H1 (cell line): ENCODE measurements at regions not wholly inside any gene's neighbourhood (a gene's known extent, or its start where the extent isn't known, plus 50 kb on each side); places are given as distances from the start of the nearest gene placed in this dataset.
"Not testable (repeated sequence)": the region's sequence is repeated elsewhere in the genome, so short reads cannot be mapped to it uniquely, and the experiment has no call there.

Experiments used
- CTCF ChIA-PET: fragments of 300-600 bp; sonication (Branson Sonifier 250); formaldehyde crosslinking; loops from one replicate; lab custom pipeline; 2021; ENCODE audit not compliant: partially characterized antibody; lab: Charles Lee
- POLR2A ChIA-PET: fragments of 300-600 bp; sonication (Branson Sonifier 250); formaldehyde crosslinking; loops from one replicate; lab custom pipeline; 2021; ENCODE audit warnings: inconsistent platforms; ENCODE audit not compliant: partially characterized antibody; lab: Charles Lee
- DNase-seq, 2 experiments: peaks; one replicate each; pipeline versions ENCODE4 v3.0.0 to v3.0.0-alpha.2; 2010 to 2022; ENCODE audit warnings: low spot score in 2 of 2, low read depth in 1 of 2, mixed read lengths in 1 of 2
- FAIRE-seq: peaks from 2 replicates; lab custom pipeline; 2011; peaks lifted over from hg19 to GRCh38; lab: Jason Lieb, UNC
- H2AFZ ChIP-seq: 2 replicates; pipeline ENCODE4 v1.8.1; 2012; ENCODE audit warnings: low read length, inconsistent platforms
- H2AK5ac ChIP-seq: 2 replicates; pipeline ENCODE4 v1.6.1; 2013; ENCODE audit warnings: low read depth, low read length
- H2BK120ac ChIP-seq: replicated peaks from 2 replicates; pipeline ENCODE3; 2013; ENCODE audit warnings: low read depth, low read length, inconsistent platforms
- H2BK12ac ChIP-seq: 2 replicates; pipeline ENCODE4 v1.6.1; 2013; ENCODE audit warnings: low read depth, low read length
- H2BK15ac ChIP-seq: 2 replicates; pipeline ENCODE4 v1.6.1; 2013; ENCODE audit warnings: low read length
- H2BK20ac ChIP-seq: 2 replicates; pipeline ENCODE4 v1.6.1; 2013; ENCODE audit warnings: low read length
- H2BK5ac ChIP-seq: 2 replicates; pipeline ENCODE4 v1.6.1; 2013; ENCODE audit warnings: low read depth, low read length
- H3K14ac ChIP-seq: 2 replicates; pipeline ENCODE4 v1.6.1; 2013; ENCODE audit warnings: inconsistent platforms; ENCODE audit not compliant: insufficient read length
- H3K18ac ChIP-seq: 2 replicates; pipeline ENCODE4 v1.6.1; 2013; ENCODE audit warnings: low read length; ENCODE audit errors: extremely low read depth
- H3K23ac ChIP-seq: 2 replicates; pipeline ENCODE4 v1.6.1; 2013; ENCODE audit warnings: inconsistent platforms; ENCODE audit not compliant: insufficient read length
- H3K23me2 ChIP-seq: 2 replicates; pipeline ENCODE4 v1.6.1; 2013; ENCODE audit warnings: low read depth, low read length
- H3K27ac ChIP-seq: 2 replicates; pipeline ENCODE4 v1.6.1; 2011; ENCODE audit warnings: low read depth, low read length, inconsistent platforms
- H3K27me3 ChIP-seq, 4 experiments: replicated peaks in 1 of 4; 1 replicate in 1 of 4; 2 replicates in 3 of 4; pipeline versions ENCODE4 v1.6.1 to v1.8.1; 2011 to 2013; ENCODE audit warnings: low read length in 3 of 4, mild to moderate bottlenecking in 3 of 4, inconsistent platforms in 2 of 4, mixed read lengths in 2 of 4, moderate library complexity in 1 of 4; ENCODE audit not compliant: control insufficient read depth in 3 of 4, insufficient read depth in 3 of 4; ENCODE audit errors: extremely low read depth in 1 of 4
- H3K36me3 ChIP-seq, 4 experiments: 2 replicates each; pipeline versions ENCODE4 v1.6.1 to v1.8.1; 2011 to 2013; ENCODE audit warnings: mild to moderate bottlenecking in 4 of 4, low read length in 3 of 4, moderate library complexity in 2 of 4, control low read depth in 1 of 4, inconsistent platforms in 1 of 4; ENCODE audit not compliant: insufficient read depth in 4 of 4, control insufficient read depth in 2 of 4
- H3K4ac ChIP-seq: replicated peaks from 2 replicates; pipeline ENCODE3; 2013; ENCODE audit warnings: low read length, low read depth, mixed read lengths, inconsistent platforms; ENCODE audit not compliant: insufficient read length
- H3K4me1 ChIP-seq, 4 experiments: replicated peaks in 1 of 4; 1 replicate in 1 of 4; 2 replicates in 3 of 4; pipeline versions ENCODE4 v1.6.1 to v1.8.1; 2011 to 2013; ENCODE audit warnings: low read length in 3 of 4, inconsistent platforms in 2 of 4, mixed read lengths in 1 of 4; ENCODE audit not compliant: insufficient read depth in 4 of 4, control insufficient read depth in 3 of 4
- H3K4me2 ChIP-seq, 2 experiments: 2 replicates each; pipeline versions ENCODE4 v1.6.1 to v1.8.1; 2011 to 2013; ENCODE audit warnings: low read depth in 2 of 2, low read length in 2 of 2, control low read depth in 1 of 2, inconsistent platforms in 1 of 2, mild to moderate bottlenecking in 1 of 2; ENCODE audit not compliant: insufficient read depth in 1 of 2
- H3K4me3 ChIP-seq, 4 experiments: fragments of 200-600, 300-600 bp in 1 of 4; sonication (generic), shearing (Covaris generic), sonication (Bioruptor Twin) in 1 of 4; 2 replicates each; pipeline versions ENCODE4 v1.5.1 to v1.8.1; 2011 to 2016; ENCODE audit warnings: low read length in 4 of 4, low read depth in 3 of 4, control low read depth in 2 of 4, inconsistent platforms in 2 of 4, mild to moderate bottlenecking in 2 of 4, mixed read lengths in 1 of 4, moderate library complexity in 1 of 4; ENCODE audit not compliant: insufficient read depth in 2 of 4; ENCODE audit errors: extremely low read depth in 1 of 4
- H3K56ac ChIP-seq: replicated peaks from 2 replicates; pipeline ENCODE3; 2013; ENCODE audit warnings: low read depth, mild to moderate bottlenecking, mixed read lengths, low read length, inconsistent platforms; ENCODE audit not compliant: insufficient read length
- H3K79me1 ChIP-seq: 2 replicates; pipeline ENCODE4 v1.6.1; 2013; ENCODE audit warnings: low read depth, low read length, control low read depth
- H3K79me2 ChIP-seq, 2 experiments: 2 replicates each; pipeline versions ENCODE4 v1.6.1 to v1.8.1; 2012 to 2013; ENCODE audit warnings: low read length in 2 of 2, mild to moderate bottlenecking in 2 of 2, inconsistent platforms in 1 of 2; ENCODE audit not compliant: insufficient read depth in 2 of 2, control insufficient read depth in 1 of 2
- H3K9ac ChIP-seq, 4 experiments: replicated peaks in 1 of 4; 1 replicate in 1 of 4; 2 replicates in 3 of 4; pipeline versions ENCODE4 v1.6.1 to v1.8.1; 2011 to 2013; ENCODE audit warnings: low read depth in 3 of 4, low read length in 3 of 4, control low read depth in 2 of 4, mild to moderate bottlenecking in 2 of 4, moderate library complexity in 2 of 4, inconsistent platforms in 1 of 4; ENCODE audit errors: extremely low read depth in 1 of 4
- H3K9me3 ChIP-seq, 2 experiments: 2 replicates each; pipeline versions ENCODE4 v1.6.1 to v1.8.1; 2012 to 2013; ENCODE audit warnings: mild to moderate bottlenecking in 2 of 2, moderate library complexity in 2 of 2, control low read depth in 1 of 2, inconsistent platforms in 1 of 2, low read depth in 1 of 2, low read length in 1 of 2, mixed read lengths in 1 of 2; ENCODE audit not compliant: insufficient read depth in 2 of 2
- H4K20me1 ChIP-seq, 2 experiments: replicated peaks in 1 of 2; 2 replicates each; pipeline versions ENCODE3 to v1.8.1; 2011 to 2013; ENCODE audit warnings: inconsistent platforms in 2 of 2, low read length in 2 of 2, mild to moderate bottlenecking in 1 of 2; ENCODE audit not compliant: insufficient read depth in 2 of 2, control insufficient read depth in 1 of 2
- H4K5ac ChIP-seq: 2 replicates; pipeline ENCODE4 v1.6.1; 2013; ENCODE audit warnings: low read length, low read depth, mixed read lengths, inconsistent platforms; ENCODE audit not compliant: insufficient read length
- H4K8ac ChIP-seq: 2 replicates; pipeline ENCODE4 v1.8.0; 2013; ENCODE audit warnings: mild to moderate bottlenecking, moderate library complexity, low read length, inconsistent platforms; ENCODE audit not compliant: insufficient read depth; ENCODE audit errors: extremely low read depth
- H4K91ac ChIP-seq: replicated peaks from 2 replicates; pipeline ENCODE3; 2013; ENCODE audit warnings: low read length, mixed read lengths, inconsistent platforms; ENCODE audit not compliant: insufficient read length
- WGBS, 2 experiments: shearing (Covaris generic) in 1 of 2; methylation state at CpG; one replicate each; pipeline versions ENCODE4 v1.1.6 to v1.1.7; 2013 to 2015; ENCODE audit warnings: low lambda C conversion rate in 2 of 2, mixed read lengths in 2 of 2, inconsistent platforms in 1 of 2, low coverage in 1 of 2, missing lambda C conversion rate in 1 of 2; ENCODE audit not compliant: insufficient replicate concordance in 2 of 2, insufficient coverage in 1 of 2, insufficient read length in 1 of 2; ENCODE audit errors: extremely low coverage in 1 of 2, missing lambda C conversion rate in 1 of 2; 5-methylcytosine and 5-hydroxymethylcytosine counted together

- H4K91ac ChIP-seq, H3K18ac ChIP-seq, H2BK5ac ChIP-seq, H3K23ac ChIP-seq, H3K79me2 ChIP-seq, H3K4me3 ChIP-seq, H2AK5ac ChIP-seq, H3K27ac ChIP-seq, FAIRE-seq, H3K14ac ChIP-seq, POLR2A ChIA-PET, H3K56ac ChIP-seq, H4K20me1 ChIP-seq, H3K4me2 ChIP-seq, H2BK120ac ChIP-seq, H2BK12ac ChIP-seq, H3K23me2 ChIP-seq, H2AFZ ChIP-seq, DNase-seq, H2BK20ac ChIP-seq, H3K4me1 ChIP-seq, H4K8ac ChIP-seq, H3K9ac ChIP-seq, H4K5ac ChIP-seq, H3K4ac ChIP-seq, CTCF ChIA-PET, H2BK15ac ChIP-seq, H3K79me1 ChIP-seq, H3K36me3 ChIP-seq, H3K9me3 ChIP-seq, H3K27me3 ChIP-seq: not testable (repeated sequence)
- 95% methylated on average over 4 of the region's 4 CpGs; no CpG with 5 or more reads in 1 of the 2 experiments for WGBS, 2 experiments
Measured at GRCh38 chr2:87478911-87479310, 269.0 kb upstream of the PLGLB2 start.

- not testable (repeated sequence) for FAIRE-seq, H3K79me2 ChIP-seq
- 74% methylated on average over 6 of the region's 7 CpGs; no CpG with 5 or more reads in 1 of the 2 experiments for WGBS, 2 experiments
Measured at GRCh38 chr2:87483093-87483680, 264.7 kb upstream of the PLGLB2 start.

More at GRCh38 chr2:87483093-87483680, 264.7 kb upstream of the PLGLB2 start:
- H2BK12ac ChIP-seq, H3K9ac ChIP-seq, H2BK5ac ChIP-seq, H2BK15ac ChIP-seq, H3K56ac ChIP-seq, H3K4me3 ChIP-seq, H3K14ac ChIP-seq, DNase-seq, H2BK120ac ChIP-seq, H3K27ac ChIP-seq, H4K20me1 ChIP-seq, H4K5ac ChIP-seq, H2BK20ac ChIP-seq, H2AFZ ChIP-seq, H3K79me1 ChIP-seq, H3K27me3 ChIP-seq, H3K9me3 ChIP-seq, POLR2A ChIA-PET, H2AK5ac ChIP-seq, H3K23me2 ChIP-seq, H3K4me1 ChIP-seq, H4K91ac ChIP-seq, H3K36me3 ChIP-seq, CTCF ChIA-PET, H3K18ac ChIP-seq, H3K4ac ChIP-seq, H3K4me2 ChIP-seq, H4K8ac ChIP-seq, H3K23ac ChIP-seq: not testable (repeated sequence)
